IPS-15b (cell line): ENCODE measurements at regions not wholly inside any gene's neighbourhood (a gene's known extent, or its start where the extent isn't known, plus 50 kb on each side); places are given as distances from the start of the nearest gene placed in this dataset.
"Not testable (repeated sequence)": the region's sequence is repeated elsewhere in the genome, so short reads cannot be mapped to it uniquely, and the experiment has no call there.

ENCODE experiments used
- H3K27me3 ChIP-seq: one replicate; pipeline ENCODE4 v1.6.1; 2013; ENCODE audit warnings: low read length; ENCODE audit not compliant: control insufficient read depth, insufficient read depth
- H3K36me3 ChIP-seq: one replicate; pipeline ENCODE4 v1.6.1; 2013; ENCODE audit warnings: low read length; ENCODE audit not compliant: control insufficient read depth, insufficient read depth
- H3K4me1 ChIP-seq: one replicate; pipeline ENCODE4 v1.6.1; 2013; ENCODE audit warnings: mild to moderate bottlenecking, low read length; ENCODE audit not compliant: control insufficient read depth, insufficient read depth
- H3K4me3 ChIP-seq: one replicate; pipeline ENCODE4 v1.5.1; 2013; ENCODE audit warnings: low read depth, low read length
- H3K9ac ChIP-seq: one replicate; pipeline ENCODE4 v1.6.1; 2013; ENCODE audit warnings: low read depth, mild to moderate bottlenecking, low read length
- H3K9me3 ChIP-seq: one replicate; pipeline ENCODE4 v1.6.1; 2013; ENCODE audit warnings: mild to moderate bottlenecking, low read length; ENCODE audit not compliant: control insufficient read depth, insufficient read depth

- H3K27me3 ChIP-seq, result no peaks in the 10 kb centered on the region
- H3K9ac ChIP-seq, result no peak overlapping the region
- H3K4me1 ChIP-seq, result no peaks in the 10 kb centered on the region
- H3K36me3 ChIP-seq, result no peaks in the 10 kb centered on the region
- H3K9me3 ChIP-seq, result no peaks in the 10 kb centered on the region
- no peak overlapping the region for H3K4me3 ChIP-seq
Measured at GRCh38 chr13:71300602-71301001, 566.4 kb downstream of the DACH1 start.

- no peaks in the 10 kb centered on the region for H3K9me3 ChIP-seq
- no peaks in the 10 kb centered on the region for H3K4me1 ChIP-seq
- no peaks in the 10 kb centered on the region for H3K27me3 ChIP-seq
- H3K4me3 ChIP-seq, result no peak overlapping the region
- no peak overlapping the region for H3K9ac ChIP-seq
- no peaks in the 10 kb centered on the region for H3K36me3 ChIP-seq
Measured at GRCh38 chr13:71291842-71292146, 575.2 kb downstream of the DACH1 start.

- Histone ChIP-seq H3K4me1 (no peaks in the 10 kb centered on the region), H3K36me3 (no peaks in the 10 kb centered on the region), H3K4me3 (no peak overlapping the region), H3K27me3 (no peaks in the 10 kb centered on the region), H3K9me3 (no peaks in the 10 kb centered on the region), H3K9ac (no peak overlapping the region)
Measured at GRCh38 chr13:71290963-71291841, 575.8 kb downstream of the DACH1 start.

- not testable (repeated sequence) for H3K27me3 ChIP-seq, H3K36me3 ChIP-seq, H3K4me3 ChIP-seq, H3K4me1 ChIP-seq, H3K9me3 ChIP-seq, H3K9ac ChIP-seq
Measured at GRCh38 chr13:71289980-71290379, 577.0 kb downstream of the DACH1 start.

- no peaks in the 10 kb centered on the region for H3K27me3 ChIP-seq
- H3K9me3 ChIP-seq, result no peaks in the 10 kb centered on the region
- no peak overlapping the region for H3K4me3 ChIP-seq
- H3K4me1 ChIP-seq, result no peaks in the 10 kb centered on the region
- no peaks in the 10 kb centered on the region for H3K36me3 ChIP-seq
- no peak overlapping the region for H3K9ac ChIP-seq
Measured at GRCh38 chr13:71285700-71286099, 581.3 kb downstream of the DACH1 start.

- H3K9me3 ChIP-seq, result no peaks in the 10 kb centered on the region
- H3K4me3 ChIP-seq, result no peak overlapping the region
- no peaks in the 10 kb centered on the region for H3K36me3 ChIP-seq
- H3K4me1 ChIP-seq, result no peaks in the 10 kb centered on the region
- no peak overlapping the region for H3K9ac ChIP-seq
- no peaks in the 10 kb centered on the region for H3K27me3 ChIP-seq
Measured at GRCh38 chr13:71278512-71278911, 588.5 kb downstream of the DACH1 start.

- H3K36me3 ChIP-seq, result no peaks in the 10 kb centered on the region
- no peak overlapping the region for H3K9ac ChIP-seq
- H3K4me3 ChIP-seq, result no peak overlapping the region
Measured at GRCh38 chr13:71274923-71275608, 591.9 kb downstream of the DACH1 start.

GRCh38 chr13:71261256-71261655 is 605.7 kb downstream of the DACH1 start:
- Histone ChIP-seq H3K9me3 (no peaks in the 10 kb centered on the region), H3K4me3 (no peak overlapping the region), H3K27me3 (no peaks in the 10 kb centered on the region), H3K4me1 (no peaks in the 10 kb centered on the region), H3K9ac (no peak overlapping the region), H3K36me3 (no peaks in the 10 kb centered on the region)

More at GRCh38 chr13:71274923-71275608, 591.9 kb downstream of the DACH1 start:
- H3K27me3 ChIP-seq, result no peaks in the 10 kb centered on the region
- no peaks in the 10 kb centered on the region for H3K9me3 ChIP-seq
- H3K4me1 ChIP-seq, result no peaks in the 10 kb centered on the region

- Histone ChIP-seq H3K4me3 (no peak overlapping the region), H3K36me3 (no peaks in the 10 kb centered on the region)
Measured at GRCh38 chr13:71260246-71260645, 606.8 kb downstream of the DACH1 start.

GRCh38 chr13:71255633-71256032 is 611.4 kb downstream of the DACH1 start:
- Histone ChIP-seq H3K9me3 (no peaks in the 10 kb centered on the region), H3K27me3 (no peaks in the 10 kb centered on the region), H3K9ac (no peak overlapping the region), H3K4me3 (no peak overlapping the region), H3K4me1 (no peaks in the 10 kb centered on the region), H3K36me3 (no peaks in the 10 kb centered on the region)

More at GRCh38 chr13:71260246-71260645, 606.8 kb downstream of the DACH1 start:
- Histone ChIP-seq H3K27me3 (no peaks in the 10 kb centered on the region), H3K9ac (no peak overlapping the region), H3K4me1 (no peaks in the 10 kb centered on the region), H3K9me3 (no peaks in the 10 kb centered on the region)

GRCh38 chr13:71254384-71254783 is 612.6 kb downstream of the DACH1 start:
- Histone ChIP-seq H3K4me3 (no peak overlapping the region), H3K4me1 (peaks cover 6% of the 10 kb centered on the region), H3K9me3 (no peaks in the 10 kb centered on the region), H3K36me3 (no peaks in the 10 kb centered on the region), H3K27me3 (no peaks in the 10 kb centered on the region), H3K9ac (no peak overlapping the region)

- Histone ChIP-seq H3K4me1 (peaks cover 6% of the 10 kb centered on the region), H3K9ac (no peak overlapping the region), H3K27me3 (no peaks in the 10 kb centered on the region), H3K9me3 (no peaks in the 10 kb centered on the region), H3K4me3 (no peak overlapping the region), H3K36me3 (no peaks in the 10 kb centered on the region)
Measured at GRCh38 chr13:71252184-71252704, 614.8 kb downstream of the DACH1 start.
